ENCODE measurements at regions not wholly inside any gene's neighbourhood (a gene's known extent, or its start where the extent isn't known, plus 50 kb on each side); places are given as distances from the start of the nearest gene placed in this dataset.

DNA sequence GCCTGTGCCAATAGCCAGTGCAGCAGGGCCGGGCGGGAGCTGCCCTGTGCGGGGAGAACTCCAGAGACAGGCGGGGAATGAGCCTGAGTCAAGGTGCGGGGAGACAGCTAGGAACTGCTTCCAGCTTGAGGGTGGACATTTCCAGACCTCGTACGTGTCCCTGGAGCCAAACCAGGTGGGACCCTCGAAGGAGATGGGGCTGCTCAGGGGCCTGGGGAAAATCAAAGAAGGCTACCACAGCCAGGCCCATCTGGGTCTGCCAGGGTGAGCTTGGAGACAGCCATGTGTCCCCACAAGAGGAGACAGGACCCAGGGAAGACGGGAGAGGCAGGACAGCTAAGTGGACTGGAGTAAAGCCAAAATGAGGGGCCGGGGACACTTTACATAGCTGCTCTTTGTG is 504.9 kb upstream of the MGMT start:
- no peak for ATAC-seq
- H3K27me3 Mint-ChIP-seq = peaks cover 0 to 6% (median 0%) of the 10 kb centered on the region in 5 donors
- peaks cover 0 to 4% (median 0%) of the 10 kb centered on the region in 9 donors for H3K9me3 Mint-ChIP-seq

DNA sequence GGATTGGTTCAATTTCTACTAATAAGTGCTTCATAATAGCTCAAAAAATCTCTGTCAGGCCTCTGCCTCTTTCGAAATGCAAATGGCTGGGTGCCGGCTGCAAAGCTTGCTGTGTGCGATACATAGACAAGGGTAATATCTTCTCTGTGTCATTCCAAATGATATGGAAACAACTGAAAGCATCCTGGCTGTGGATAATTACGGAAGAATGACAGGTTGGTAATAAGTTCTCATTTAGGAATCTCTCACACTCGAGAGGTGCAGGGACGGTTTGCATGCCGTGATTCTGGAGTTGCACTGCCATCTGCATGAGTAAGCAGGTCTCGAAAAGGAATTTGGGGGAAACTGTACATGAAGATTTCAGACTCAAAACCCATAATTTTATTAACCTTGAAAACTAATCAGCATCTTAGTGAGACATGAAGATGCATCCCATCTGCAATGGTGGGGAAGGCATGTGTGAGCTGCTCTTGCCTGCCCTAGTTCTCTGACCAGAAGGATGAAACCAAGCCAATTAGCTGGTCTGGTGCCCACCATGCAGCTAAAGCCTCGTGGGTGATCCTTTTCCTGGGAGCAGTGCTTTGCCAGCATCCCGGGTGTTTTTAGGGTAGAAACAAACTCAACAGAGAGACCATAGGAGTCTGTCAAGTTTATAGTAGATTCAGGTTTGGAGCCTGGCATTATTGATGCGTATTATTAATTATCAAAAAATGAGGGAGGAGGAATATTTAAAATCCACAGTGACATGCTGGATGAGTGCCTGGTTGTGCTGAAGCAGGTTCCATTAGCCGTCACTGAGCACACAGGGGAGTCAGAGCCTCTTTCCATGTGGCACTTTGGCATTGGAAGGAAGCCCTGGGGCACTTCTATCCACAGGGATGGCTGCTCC is 503.6 kb upstream of the MGMT start:
- DNase-seq (no peak), ATAC-seq (no peak)
- Mint-ChIP-seq H3K36me3 (no peaks in the 10 kb centered on the region), H3K27ac (no peak overlapping the region), H3K4me1 (peaks cover 0 to 1% (median 0%) of the 10 kb centered on the region in 4 donors), H3K9me3 (peaks cover 0 to 4% (median 0%) of the 10 kb centered on the region in 9 donors), H3K4me3 (no peak overlapping the region), H3K27me3 (peaks cover 0 to 6% (median 0%) of the 10 kb centered on the region in 5 donors)
- POLR2A ChIA-PET = no interaction called here

More for the DNA sequence above, 504.9 kb upstream of the MGMT start:
- no peaks in the 10 kb centered on the region for H3K36me3 Mint-ChIP-seq
- H3K4me1 Mint-ChIP-seq = peaks cover 0 to 1% (median 0%) of the 10 kb centered on the region in 4 donors
- H3K4me3 Mint-ChIP-seq = no peak overlapping the region
- no peak for DNase-seq
- no peak overlapping the region for H3K27ac Mint-ChIP-seq
- POLR2A ChIA-PET = no interaction called here

DNA sequence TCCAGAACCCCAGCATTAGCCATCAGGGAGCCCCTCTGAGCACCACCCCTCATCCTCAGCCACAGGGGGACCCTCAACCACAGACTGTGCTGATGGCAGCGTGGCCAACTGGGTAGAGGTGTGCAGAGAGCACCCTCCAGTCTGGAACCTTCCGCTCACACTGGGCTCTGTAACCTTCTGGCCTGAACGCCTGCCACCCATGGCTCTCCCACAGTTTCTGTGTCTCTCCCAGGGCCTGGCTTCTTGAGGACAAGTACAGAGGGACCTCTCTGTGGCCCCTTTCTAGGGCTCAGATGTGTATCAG is 503.0 kb upstream of the MGMT start:
- Mint-ChIP-seq H3K9me3 (peaks cover 0 to 4% (median 0%) of the 10 kb centered on the region in 9 donors), H3K4me3 (no peak overlapping the region), H3K36me3 (no peaks in the 10 kb centered on the region), H3K4me1 (peaks cover 0 to 1% (median 0%) of the 10 kb centered on the region in 4 donors), H3K27me3 (peaks cover 0 to 6% (median 0%) of the 10 kb centered on the region in 5 donors), H3K27ac (no peak overlapping the region)
- ATAC-seq (no peak), DNase-seq (no peak)
- POLR2A ChIA-PET = no interaction called here

DNA sequence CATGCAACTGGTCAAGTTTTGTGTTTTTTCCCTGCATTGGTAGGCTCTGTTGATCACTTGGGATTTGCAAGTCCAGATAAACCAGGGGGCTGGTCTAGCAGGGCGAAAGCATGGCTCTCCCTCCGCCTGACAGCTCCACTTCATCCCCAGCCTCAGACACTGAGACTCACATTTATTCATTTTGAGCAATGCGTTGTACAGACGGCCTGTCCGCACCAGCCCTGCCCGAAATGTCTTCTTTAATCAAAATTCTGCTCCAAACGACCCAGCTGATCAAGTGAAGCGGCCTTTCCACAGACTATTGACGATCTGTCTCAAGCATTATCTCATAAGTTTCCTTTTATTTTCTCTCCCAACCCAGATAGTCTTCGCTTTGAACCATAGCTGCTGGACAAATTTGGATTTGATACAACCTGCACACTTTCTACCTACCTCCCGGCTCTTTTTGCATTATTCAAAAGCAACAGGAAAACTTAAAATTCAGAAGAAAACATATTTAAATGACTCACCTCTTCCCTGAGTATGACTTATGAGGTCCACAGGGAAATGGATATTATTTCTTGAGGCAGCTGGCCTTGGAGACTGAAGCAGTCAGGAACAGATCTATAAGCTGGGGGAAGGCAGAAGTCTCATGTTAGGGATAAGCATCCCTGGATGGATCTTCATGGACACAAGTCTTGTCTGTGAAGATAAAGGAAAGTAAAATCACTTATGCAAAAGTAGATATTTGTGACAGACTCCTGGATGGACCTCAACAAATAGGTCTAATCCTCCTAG is 498.9 kb upstream of the MGMT start:
- peaks cover 0 to 4% (median 0%) of the 10 kb centered on the region in 9 donors for H3K9me3 Mint-ChIP-seq
- H3K27me3 Mint-ChIP-seq = peaks cover 0 to 13% (median 4%) of the 10 kb centered on the region in 5 donors
- no peaks in the 10 kb centered on the region for H3K4me1 Mint-ChIP-seq
- POLR2A ChIA-PET = no interaction called here
- H3K36me3 Mint-ChIP-seq = no peaks in the 10 kb centered on the region
- no peak overlapping the region for H3K27ac Mint-ChIP-seq
- no peak overlapping the region for H3K4me3 Mint-ChIP-seq
- ATAC-seq (no peak), DNase-seq (no peak)

DNA sequence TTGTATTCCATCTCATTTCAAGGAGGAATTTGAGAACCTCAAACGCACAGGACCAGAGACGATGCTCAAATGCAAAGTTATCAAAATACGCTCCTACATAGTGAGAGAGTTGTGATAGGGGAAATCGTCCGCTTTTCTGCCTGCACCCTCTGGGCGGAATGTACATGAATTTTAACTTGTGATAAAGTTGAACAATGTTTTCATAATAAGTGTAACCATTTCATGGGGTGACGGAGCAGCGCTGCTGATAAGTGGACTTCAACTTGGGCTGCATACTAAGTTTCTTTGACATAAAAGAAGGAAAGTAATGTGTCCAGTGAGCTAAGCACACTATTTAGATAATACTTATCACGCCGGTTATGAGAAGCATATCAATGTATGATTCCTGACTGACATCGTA is 497.5 kb upstream of the MGMT start:
- no peak for DNase-seq
- H3K4me1 Mint-ChIP-seq = no peaks in the 10 kb centered on the region
- POLR2A ChIA-PET = no interaction called here
- no peak overlapping the region for H3K27ac Mint-ChIP-seq
- no peak overlapping the region for H3K4me3 Mint-ChIP-seq
- no peak for ATAC-seq
- no peaks in the 10 kb centered on the region for H3K36me3 Mint-ChIP-seq
- peaks cover 0 to 4% (median 0%) of the 10 kb centered on the region in 9 donors for H3K9me3 Mint-ChIP-seq
- peaks cover 0 to 13% (median 2%) of the 10 kb centered on the region in 5 donors for H3K27me3 Mint-ChIP-seq

DNA sequence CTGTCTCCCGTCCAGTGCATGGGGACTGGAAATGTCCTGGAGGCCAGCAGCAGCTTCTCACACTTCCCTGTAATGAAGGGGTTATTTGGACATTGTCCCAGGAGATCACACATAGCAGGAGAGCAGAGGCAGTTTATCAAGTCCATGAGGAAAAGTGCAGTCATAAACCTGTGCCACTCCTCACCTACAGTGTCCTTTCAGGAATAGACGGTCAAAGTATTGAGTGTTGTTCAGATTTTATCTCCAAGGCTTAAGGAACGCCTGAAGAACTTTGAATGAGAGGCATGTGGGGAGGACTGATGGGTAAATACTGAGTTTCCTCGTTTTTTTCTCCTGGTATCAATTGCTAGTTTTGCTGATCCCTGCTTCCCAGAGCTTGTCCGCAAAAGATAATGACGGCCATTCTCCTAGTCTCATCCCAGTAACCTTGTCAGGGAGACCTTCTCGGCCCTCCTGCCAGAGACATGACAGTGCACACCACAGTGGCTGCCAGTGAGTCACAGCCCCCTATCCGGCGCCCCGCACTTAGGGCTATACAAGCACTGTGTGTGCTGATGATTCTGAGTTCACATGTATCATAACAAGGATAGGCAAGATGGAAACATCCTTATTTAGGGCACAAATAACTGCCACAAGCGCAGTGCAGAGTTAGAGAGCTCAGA is 495.5 kb upstream of the MGMT start:
- no peak overlapping the region for H3K27ac Mint-ChIP-seq
- no peak for DNase-seq
- H3K9me3 Mint-ChIP-seq = no peaks in the 10 kb centered on the region
- no peak for ATAC-seq
- no peaks in the 10 kb centered on the region for H3K36me3 Mint-ChIP-seq
- H3K4me1 Mint-ChIP-seq = no peaks in the 10 kb centered on the region
- POLR2A ChIA-PET = no interaction called here
- peaks cover 1 to 13% (median 5%) of the 10 kb centered on the region in 5 donors for H3K27me3 Mint-ChIP-seq
- H3K4me3 Mint-ChIP-seq = no peak overlapping the region

DNA sequence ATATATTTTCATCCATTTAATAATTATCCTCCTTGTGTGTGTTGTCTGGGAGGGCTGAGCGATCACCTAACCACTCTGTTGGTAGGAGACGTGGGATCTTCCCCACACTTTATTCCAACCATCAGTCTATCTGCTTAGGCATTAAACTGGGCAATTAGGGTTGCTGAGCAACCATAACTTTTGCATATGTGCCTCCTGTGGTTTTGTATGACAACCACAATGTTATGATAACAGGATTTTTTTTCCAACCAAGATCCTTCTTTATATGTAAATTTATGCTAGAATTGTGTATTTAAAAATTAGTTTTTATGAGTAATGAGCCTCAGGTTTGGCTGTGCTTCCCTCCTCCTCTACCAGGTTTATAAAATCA is 495.0 kb upstream of the MGMT start:
- POLR2A ChIA-PET = no interaction called here
- Mint-ChIP-seq H3K9me3 (no peaks in the 10 kb centered on the region), H3K4me3 (no peak overlapping the region), H3K27me3 (peaks cover 1 to 13% (median 5%) of the 10 kb centered on the region in 5 donors), H3K4me1 (no peaks in the 10 kb centered on the region), H3K36me3 (no peaks in the 10 kb centered on the region), H3K27ac (no peak overlapping the region)
- DNase-seq = no peak
- ATAC-seq = no peak

DNA sequence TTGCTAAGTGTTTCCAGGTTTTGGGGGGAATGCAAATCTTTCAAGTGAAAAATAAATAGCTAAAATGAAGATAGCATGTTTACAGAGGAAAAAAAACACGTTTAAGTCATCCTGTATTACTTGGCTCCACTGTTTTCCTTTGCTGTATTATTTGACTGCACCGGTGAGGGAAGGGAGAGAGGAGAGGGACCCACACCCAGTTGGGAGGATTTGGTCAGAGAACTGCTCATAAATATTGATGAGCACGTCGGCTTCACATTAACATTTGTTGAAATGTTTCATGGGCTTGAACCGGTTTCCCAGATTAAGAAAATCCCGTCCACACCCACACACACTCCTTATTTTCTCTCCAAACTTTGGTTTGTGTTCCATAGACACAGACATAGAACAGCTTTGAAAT is 493.8 kb upstream of the MGMT start:
- H3K27me3 Mint-ChIP-seq = peaks cover 1 to 13% (median 5%) of the 10 kb centered on the region in 5 donors
- H3K4me3 Mint-ChIP-seq = no peak overlapping the region
- H3K9me3 Mint-ChIP-seq = no peaks in the 10 kb centered on the region
- H3K4me1 Mint-ChIP-seq = no peaks in the 10 kb centered on the region
- POLR2A ChIA-PET = no interaction called here
- DNase-seq = no peak
- no peak for ATAC-seq
- H3K36me3 Mint-ChIP-seq = no peaks in the 10 kb centered on the region
- no peak overlapping the region for H3K27ac Mint-ChIP-seq

DNA sequence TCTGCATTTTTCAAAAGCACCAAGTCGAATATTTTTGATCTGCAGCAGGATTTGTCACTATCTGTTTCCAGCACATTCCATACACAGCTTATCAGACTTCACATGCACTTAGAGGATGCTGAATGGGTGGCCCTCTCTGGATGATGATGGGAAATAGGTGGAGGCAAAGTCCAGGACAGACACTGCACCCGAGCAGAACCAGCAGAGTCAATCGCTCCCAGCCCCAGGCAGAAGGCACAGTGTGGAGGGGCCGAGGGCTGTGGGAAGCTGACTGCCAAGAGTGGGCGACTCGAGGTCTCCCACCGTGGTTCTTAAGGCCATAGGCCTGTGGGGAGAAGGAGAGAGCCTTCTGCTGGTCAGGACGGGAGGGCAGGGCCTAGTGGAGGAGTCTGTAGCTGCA is 490.2 kb upstream of the MGMT start:
- Mint-ChIP-seq H3K36me3 (no peaks in the 10 kb centered on the region), H3K4me1 (no peaks in the 10 kb centered on the region), H3K9me3 (no peaks in the 10 kb centered on the region), H3K27ac (no peak overlapping the region), H3K4me3 (no peak overlapping the region), H3K27me3 (peaks cover 0 to 5% (median 1%) of the 10 kb centered on the region in 5 donors)
- no peak for DNase-seq
- POLR2A ChIA-PET = no interaction called here
- no peak for ATAC-seq

DNA sequence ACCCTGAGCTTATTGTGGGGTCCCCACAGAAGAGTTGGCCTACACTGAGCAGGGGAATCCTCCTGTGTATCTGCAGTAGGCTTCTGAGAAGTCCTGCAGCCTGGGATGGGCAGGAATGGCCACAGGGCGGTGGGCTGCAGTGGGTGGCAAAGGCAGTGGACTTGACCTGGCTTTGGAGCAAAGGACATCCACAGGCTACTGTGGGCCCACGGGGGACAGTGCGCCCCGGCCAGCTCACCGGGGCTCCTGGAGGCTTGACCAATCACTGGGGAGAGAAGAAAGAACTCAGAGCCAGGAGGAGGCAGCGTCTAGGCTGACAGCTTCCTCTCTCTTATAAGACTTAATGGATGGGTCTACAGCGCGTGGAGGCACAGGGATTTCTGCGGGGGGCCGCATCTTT is 488.8 kb upstream of the MGMT start:
- Mint-ChIP-seq H3K4me3 (no peak overlapping the region), H3K9me3 (no peaks in the 10 kb centered on the region), H3K27ac (no peak overlapping the region), H3K36me3 (no peaks in the 10 kb centered on the region), H3K27me3 (peaks cover 0 to 5% (median 0%) of the 10 kb centered on the region in 5 donors), H3K4me1 (no peaks in the 10 kb centered on the region)
- POLR2A ChIA-PET = no interaction called here
- DNase-seq (no peak), ATAC-seq (no peak)

DNA sequence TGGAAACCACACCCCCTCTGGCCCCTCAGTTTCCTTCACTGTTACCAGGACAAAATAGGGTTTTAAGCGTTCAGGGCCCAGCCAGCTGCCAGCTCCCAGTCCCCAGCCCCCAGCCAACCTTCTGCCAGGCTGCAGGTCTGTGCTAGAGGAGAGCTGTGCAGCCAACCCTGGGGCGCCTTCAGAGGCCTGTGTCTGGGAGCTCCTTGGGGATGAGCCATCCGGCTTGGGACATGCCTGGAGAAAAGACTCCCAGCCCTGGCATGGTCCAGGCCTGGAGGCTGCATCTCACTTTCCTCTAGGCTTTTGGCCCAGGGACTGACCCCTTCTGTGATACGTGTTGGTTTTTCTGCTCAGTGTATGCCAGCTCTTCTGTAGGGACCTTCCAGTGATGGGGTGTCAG is 487.6 kb upstream of the MGMT start:
- Mint-ChIP-seq H3K27ac (no peak overlapping the region), H3K9me3 (no peaks in the 10 kb centered on the region), H3K27me3 (peaks cover 0 to 6% (median 0%) of the 10 kb centered on the region in 5 donors), H3K36me3 (no peaks in the 10 kb centered on the region), H3K4me3 (no peak overlapping the region), H3K4me1 (no peaks in the 10 kb centered on the region)
- ATAC-seq (no peak), DNase-seq (no peak)
- POLR2A ChIA-PET = no interaction called here

DNA sequence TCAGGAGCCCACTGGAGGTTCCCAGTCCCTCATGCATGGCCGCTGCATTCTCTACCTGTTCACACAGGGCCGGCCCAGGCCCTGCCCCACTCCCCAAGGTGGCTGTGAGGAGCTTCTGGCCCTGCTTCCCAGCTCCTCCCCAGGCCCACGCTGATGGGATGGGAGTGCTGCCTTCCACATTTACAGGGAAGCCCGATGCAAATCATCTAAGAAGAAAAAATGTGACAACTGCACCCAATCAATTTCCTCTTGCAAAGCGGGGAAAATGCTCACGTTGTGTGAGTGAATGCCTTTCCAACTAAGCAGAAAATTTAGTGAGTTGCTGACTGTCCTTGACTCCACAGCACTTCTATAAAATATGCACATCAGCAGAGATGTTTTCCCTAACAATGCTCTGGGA is 485.8 kb upstream of the MGMT start:
- H3K36me3 Mint-ChIP-seq = no peaks in the 10 kb centered on the region
- H3K4me3 Mint-ChIP-seq = no peak overlapping the region
- no peaks in the 10 kb centered on the region for H3K9me3 Mint-ChIP-seq
- no peak overlapping the region for H3K27ac Mint-ChIP-seq
- POLR2A ChIA-PET = interaction anchor here (0.6 kb wide), 1 partner anchor 581 kb away, joined by 3 read pairs; no protein-coding TSS in a partner anchor
- DNase-seq (no peak), ATAC-seq (no peak)
- H3K27me3 Mint-ChIP-seq = peaks cover 0 to 6% (median 3%) of the 10 kb centered on the region in 5 donors
- H3K4me1 Mint-ChIP-seq = no peaks in the 10 kb centered on the region
